ENCODE measurements at regions not wholly inside any gene's neighbourhood (a gene's known extent, or its start where the extent isn't known, plus 50 kb on each side); places are given as distances from the start of the nearest gene placed in this dataset.
A peak's percentile ranks its signal among the peaks of the same experiment; 100 is the strongest.
"Not testable (repeated sequence)": the region's sequence is repeated elsewhere in the genome, so short reads cannot be mapped to it uniquely, and the experiment has no call there.

- Histone ChIP-seq H3K4me3 (ENCODE audit: low read length in 2 of 2) (no peak overlapping the region), H3K36me3 (ENCODE audit: control insufficient read depth in 2 of 2, insufficient read depth in 2 of 2, low read length in 2 of 2) (no peaks in the 10 kb centered on the region), H3K9ac (ENCODE audit: low read depth in 1 of 2, low read length in 2 of 2) (no peak overlapping the region), H3K27ac (ENCODE audit: low read depth in 2 of 2, low read length in 2 of 2) (no peak overlapping the region), H3K9me3 (ENCODE audit: control insufficient read depth in 2 of 2, low read length in 2 of 2) (no peaks in the 10 kb centered on the region), H3K4me1 (ENCODE audit: control insufficient read depth in 2 of 2, insufficient read depth in 2 of 2, low read length in 2 of 2) (no peaks in the 10 kb centered on the region), H3K27me3 (ENCODE audit: control insufficient read depth in 2 of 2, insufficient read depth in 2 of 2, low read length in 2 of 2) (no peaks in the 10 kb centered on the region)
Observed at GRCh38 chr10:44278837-44279324, 106.0 kb downstream of the CXCL12 start.

- H3K4me3 ChIP-seq (ENCODE audit: low read length in 2 of 2); H3K4me1 ChIP-seq (ENCODE audit: control insufficient read depth in 2 of 2, insufficient read depth in 2 of 2, low read length in 2 of 2); H3K27ac ChIP-seq (ENCODE audit: low read depth in 2 of 2, low read length in 2 of 2); H3K9ac ChIP-seq (ENCODE audit: low read depth in 1 of 2, low read length in 2 of 2); H3K36me3 ChIP-seq (ENCODE audit: control insufficient read depth in 2 of 2, insufficient read depth in 2 of 2, low read length in 2 of 2); H3K9me3 ChIP-seq (ENCODE audit: control insufficient read depth in 2 of 2, low read length in 2 of 2); H3K27me3 ChIP-seq (ENCODE audit: control insufficient read depth in 2 of 2, insufficient read depth in 2 of 2, low read length in 2 of 2): not testable (repeated sequence)
Observed at GRCh38 chr10:44268435-44268948, 116.4 kb downstream of the CXCL12 start.

GRCh38 chr10:44267007-44267406, 117.9 kb downstream of the CXCL12 start:
- Histone ChIP-seq H3K36me3 (ENCODE audit: control insufficient read depth in 2 of 2, insufficient read depth in 2 of 2, low read length in 2 of 2) (no peaks in the 10 kb centered on the region), H3K9ac (ENCODE audit: low read depth in 1 of 2, low read length in 2 of 2) (no peak overlapping the region), H3K27me3 (ENCODE audit: control insufficient read depth in 2 of 2, insufficient read depth in 2 of 2, low read length in 2 of 2) (no peaks in the 10 kb centered on the region), H3K9me3 (ENCODE audit: control insufficient read depth in 2 of 2, low read length in 2 of 2) (peaks cover 0 to 3% of the 10 kb centered on the region in 2 donors), H3K27ac (ENCODE audit: low read depth in 2 of 2, low read length in 2 of 2) (no peak overlapping the region), H3K4me3 (ENCODE audit: low read length in 2 of 2) (no peak overlapping the region), H3K4me1 (ENCODE audit: control insufficient read depth in 2 of 2, insufficient read depth in 2 of 2, low read length in 2 of 2) (no peaks in the 10 kb centered on the region)

GRCh38 chr10:44264244-44264643, 120.7 kb downstream of the CXCL12 start:
- H3K4me3 ChIP-seq (ENCODE audit: low read length in 2 of 2) = no peak overlapping the region
- H3K27me3 ChIP-seq (ENCODE audit: control insufficient read depth in 2 of 2, insufficient read depth in 2 of 2, low read length in 2 of 2) = no peaks in the 10 kb centered on the region
- no peaks in the 10 kb centered on the region for H3K36me3 ChIP-seq (ENCODE audit: control insufficient read depth in 2 of 2, insufficient read depth in 2 of 2, low read length in 2 of 2)
- H3K9ac ChIP-seq (ENCODE audit: low read depth in 1 of 2, low read length in 2 of 2) = no peak overlapping the region
- peak overlapping the region in 1 of 2 donors; percentile 20 for H3K27ac ChIP-seq (ENCODE audit: low read depth in 2 of 2, low read length in 2 of 2)
- H3K4me1 ChIP-seq (ENCODE audit: control insufficient read depth in 2 of 2, insufficient read depth in 2 of 2, low read length in 2 of 2) = peaks cover 0 to 5% of the 10 kb centered on the region in 2 donors
- peaks cover 0 to 3% of the 10 kb centered on the region in 2 donors for H3K9me3 ChIP-seq (ENCODE audit: control insufficient read depth in 2 of 2, low read length in 2 of 2)

GRCh38 chr10:44263771-44264170, 121.1 kb downstream of the CXCL12 start:
- Histone ChIP-seq H3K27ac (ENCODE audit: low read depth in 2 of 2, low read length in 2 of 2) (peak overlapping the region in 1 of 2 donors; percentile 20), H3K4me3 (ENCODE audit: low read length in 2 of 2) (no peak overlapping the region), H3K9me3 (ENCODE audit: control insufficient read depth in 2 of 2, low read length in 2 of 2) (peaks cover 0 to 3% of the 10 kb centered on the region in 2 donors), H3K27me3 (ENCODE audit: control insufficient read depth in 2 of 2, insufficient read depth in 2 of 2, low read length in 2 of 2) (no peaks in the 10 kb centered on the region), H3K4me1 (ENCODE audit: control insufficient read depth in 2 of 2, insufficient read depth in 2 of 2, low read length in 2 of 2) (peaks cover 0 to 5% of the 10 kb centered on the region in 2 donors), H3K9ac (ENCODE audit: low read depth in 1 of 2, low read length in 2 of 2) (no peak overlapping the region), H3K36me3 (ENCODE audit: control insufficient read depth in 2 of 2, insufficient read depth in 2 of 2, low read length in 2 of 2) (no peaks in the 10 kb centered on the region)

- H3K27ac ChIP-seq (ENCODE audit: low read depth in 2 of 2, low read length in 2 of 2) = no peak overlapping the region
- peaks cover 0 to 3% of the 10 kb centered on the region in 2 donors for H3K9me3 ChIP-seq (ENCODE audit: control insufficient read depth in 2 of 2, low read length in 2 of 2)
- H3K9ac ChIP-seq (ENCODE audit: low read depth in 1 of 2, low read length in 2 of 2) = no peak overlapping the region
- no peaks in the 10 kb centered on the region for H3K27me3 ChIP-seq (ENCODE audit: control insufficient read depth in 2 of 2, insufficient read depth in 2 of 2, low read length in 2 of 2)
- H3K36me3 ChIP-seq (ENCODE audit: control insufficient read depth in 2 of 2, insufficient read depth in 2 of 2, low read length in 2 of 2) = no peaks in the 10 kb centered on the region
- no peak overlapping the region for H3K4me3 ChIP-seq (ENCODE audit: low read length in 2 of 2)
- peaks cover 0 to 5% of the 10 kb centered on the region in 2 donors for H3K4me1 ChIP-seq (ENCODE audit: control insufficient read depth in 2 of 2, insufficient read depth in 2 of 2, low read length in 2 of 2)
Observed at GRCh38 chr10:44262551-44263251, 122.2 kb downstream of the CXCL12 start.

GRCh38 chr10:44261710-44262455, 123.0 kb downstream of the CXCL12 start:
- H3K36me3 ChIP-seq (ENCODE audit: control insufficient read depth in 2 of 2, insufficient read depth in 2 of 2, low read length in 2 of 2) = no peaks in the 10 kb centered on the region
- H3K27me3 ChIP-seq (ENCODE audit: control insufficient read depth in 2 of 2, insufficient read depth in 2 of 2, low read length in 2 of 2) = no peaks in the 10 kb centered on the region
- no peak overlapping the region for H3K4me3 ChIP-seq (ENCODE audit: low read length in 2 of 2)
- no peaks in the 10 kb centered on the region for H3K9me3 ChIP-seq (ENCODE audit: control insufficient read depth in 2 of 2, low read length in 2 of 2)
- H3K4me1 ChIP-seq (ENCODE audit: control insufficient read depth in 2 of 2, insufficient read depth in 2 of 2, low read length in 2 of 2) = peaks cover 0 to 5% of the 10 kb centered on the region in 2 donors
- no peak overlapping the region for H3K9ac ChIP-seq (ENCODE audit: low read depth in 1 of 2, low read length in 2 of 2)
- peak overlapping the region in 1 of 2 donors; percentile 4 for H3K27ac ChIP-seq (ENCODE audit: low read depth in 2 of 2, low read length in 2 of 2)

GRCh38 chr10:44261296-44261695, 123.6 kb downstream of the CXCL12 start:
- Histone ChIP-seq H3K36me3 (ENCODE audit: control insufficient read depth in 2 of 2, insufficient read depth in 2 of 2, low read length in 2 of 2) (no peaks in the 10 kb centered on the region), H3K27me3 (ENCODE audit: control insufficient read depth in 2 of 2, insufficient read depth in 2 of 2, low read length in 2 of 2) (no peaks in the 10 kb centered on the region), H3K4me1 (ENCODE audit: control insufficient read depth in 2 of 2, insufficient read depth in 2 of 2, low read length in 2 of 2) (peaks cover 0 to 5% of the 10 kb centered on the region in 2 donors), H3K9ac (ENCODE audit: low read depth in 1 of 2, low read length in 2 of 2) (no peak overlapping the region), H3K27ac (ENCODE audit: low read depth in 2 of 2, low read length in 2 of 2) (peak overlapping the region in 1 of 2 donors; percentile 4), H3K4me3 (ENCODE audit: low read length in 2 of 2) (no peak overlapping the region), H3K9me3 (ENCODE audit: control insufficient read depth in 2 of 2, low read length in 2 of 2) (no peaks in the 10 kb centered on the region)

- Histone ChIP-seq H3K36me3 (ENCODE audit: control insufficient read depth in 2 of 2, insufficient read depth in 2 of 2, low read length in 2 of 2) (no peaks in the 10 kb centered on the region), H3K27me3 (ENCODE audit: control insufficient read depth in 2 of 2, insufficient read depth in 2 of 2, low read length in 2 of 2) (no peaks in the 10 kb centered on the region), H3K4me3 (ENCODE audit: low read length in 2 of 2) (no peak overlapping the region), H3K4me1 (ENCODE audit: control insufficient read depth in 2 of 2, insufficient read depth in 2 of 2, low read length in 2 of 2) (peaks cover 0 to 5% of the 10 kb centered on the region in 2 donors), H3K9ac (ENCODE audit: low read depth in 1 of 2, low read length in 2 of 2) (no peak overlapping the region), H3K27ac (ENCODE audit: low read depth in 2 of 2, low read length in 2 of 2) (no peak overlapping the region), H3K9me3 (ENCODE audit: control insufficient read depth in 2 of 2, low read length in 2 of 2) (no peaks in the 10 kb centered on the region)
Observed at GRCh38 chr10:44260286-44260928, 124.5 kb downstream of the CXCL12 start.

All from mucosa of rectum (tissue), 2 donors.